Activated T-helper 17 cell treated with anti-CD3 and anti-CD28 coated beads, Interleukin-2, amount 50 U/mL, for 72 hours (primary cell): ENCODE measurements at regions not wholly inside any gene's neighbourhood (a gene's known extent, or its start where the extent isn't known, plus 50 kb on each side); places are given as distances from the start of the nearest gene placed in this dataset.

Experiments used
- ATAC-seq: fragments of 150-1000 bp; cut with Tn5 transposase; replicated peaks from 2 replicates; pipeline ENCODE4 v1.10.0; 2021; ENCODE audit warnings: mild to moderate bottlenecking, moderate library complexity
- H3K27ac Mint-ChIP-seq: one replicate; pipeline ENCODE4 v1.8.0; 2022; ENCODE audit warnings: mixed read lengths
- H3K27me3 Mint-ChIP-seq: one replicate; pipeline ENCODE4 v1.8.0; 2022; ENCODE audit warnings: mixed read lengths
- H3K36me3 Mint-ChIP-seq: one replicate; pipeline ENCODE4 v1.8.0; 2022; ENCODE audit warnings: low read depth, mild to moderate bottlenecking, mixed read lengths
- H3K4me1 Mint-ChIP-seq: one replicate; pipeline ENCODE4 v1.8.0; 2022; ENCODE audit warnings: mixed read lengths
- H3K4me3 Mint-ChIP-seq: one replicate; pipeline ENCODE4 v1.8.0; 2022; ENCODE audit warnings: mild to moderate bottlenecking, mixed read lengths
- H3K9me3 Mint-ChIP-seq: one replicate; pipeline ENCODE4 v1.8.0; 2022; ENCODE audit warnings: mixed read lengths

DNA sequence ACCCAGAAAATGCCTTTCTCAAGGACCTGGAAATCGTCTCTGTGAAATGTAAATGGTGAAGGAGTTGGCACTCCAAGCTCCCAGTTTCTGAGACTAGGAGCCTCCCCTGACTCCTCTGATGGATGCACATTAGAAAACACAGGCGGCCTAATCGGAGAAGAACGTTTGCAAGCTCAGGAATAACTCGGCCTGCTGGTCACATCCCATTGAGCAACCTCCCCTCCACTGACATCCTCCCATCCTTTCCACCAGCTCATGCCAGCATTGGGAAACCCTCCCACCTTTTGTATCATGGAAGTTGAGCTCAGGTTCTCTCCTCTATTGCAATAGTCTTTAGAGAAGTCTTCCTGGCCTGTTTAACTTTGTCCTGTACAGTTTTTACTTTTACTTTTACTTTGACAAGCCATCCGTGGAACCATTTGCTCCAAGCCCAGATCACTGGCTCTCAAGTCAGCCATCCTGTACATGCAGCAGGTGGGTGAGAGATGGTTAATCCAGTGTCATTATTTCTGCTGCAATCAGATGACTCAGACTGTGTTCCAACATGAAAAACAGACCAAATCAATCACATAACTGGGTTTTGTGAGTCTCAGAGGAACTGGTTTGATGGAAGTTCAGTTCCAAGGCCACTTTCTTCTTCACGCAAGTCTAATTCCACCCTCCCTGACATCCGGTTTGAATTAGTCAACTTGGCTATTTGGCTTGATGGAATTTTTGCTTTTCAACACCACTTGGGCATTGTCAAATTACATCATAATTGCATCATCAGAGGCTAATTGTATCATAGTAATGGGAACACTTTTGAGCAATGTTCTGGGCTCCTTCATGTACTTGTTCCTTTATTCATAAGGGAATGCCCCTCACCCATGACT lies 619.4 kb upstream of the CDH4 start:
- no peak for ATAC-seq
- H3K4me3 Mint-ChIP-seq, result no peak overlapping the region

DNA sequence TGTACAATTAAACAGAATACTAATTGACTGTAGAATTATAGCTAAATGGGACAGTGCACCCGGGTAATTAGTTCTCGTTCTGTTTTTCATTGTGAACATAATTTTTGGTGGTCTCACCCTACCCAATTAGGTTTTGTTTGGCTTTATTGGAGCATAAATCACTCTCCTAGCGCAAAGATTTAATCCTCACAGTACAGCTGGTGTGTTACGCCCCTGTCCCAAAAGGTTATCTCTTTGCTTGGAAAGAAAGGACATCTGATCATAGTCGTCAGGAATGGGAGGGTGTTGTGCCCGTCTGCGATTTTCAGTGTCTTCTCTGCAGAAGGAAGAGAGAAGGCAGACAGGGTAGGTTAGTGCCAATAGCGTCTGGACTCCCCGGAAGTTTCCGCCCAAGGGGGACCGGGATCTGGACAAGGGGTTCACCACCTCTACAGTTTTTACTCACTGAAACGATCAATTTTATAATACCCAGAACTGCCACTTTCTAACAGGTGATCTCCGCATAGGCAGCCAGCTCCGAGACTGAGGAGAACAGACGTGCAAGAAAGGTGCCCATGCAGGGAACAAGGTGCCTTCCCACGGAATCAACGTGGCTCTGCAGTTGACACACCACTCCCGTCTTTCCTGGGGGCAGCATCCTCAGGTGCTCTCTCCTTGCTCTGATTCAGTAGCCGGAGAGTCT lies 617.4 kb upstream of the CDH4 start:
- no peaks in the 10 kb centered on the region for H3K4me1 Mint-ChIP-seq
- ATAC-seq, result no peak
- no peaks in the 10 kb centered on the region for H3K27me3 Mint-ChIP-seq
- H3K4me3 Mint-ChIP-seq, result no peak overlapping the region
- H3K36me3 Mint-ChIP-seq, result no peaks in the 10 kb centered on the region
- no peak overlapping the region for H3K27ac Mint-ChIP-seq
- no peaks in the 10 kb centered on the region for H3K9me3 Mint-ChIP-seq

More for the DNA sequence above, 619.4 kb upstream of the CDH4 start:
- H3K4me1 Mint-ChIP-seq, result no peaks in the 10 kb centered on the region
- H3K27ac Mint-ChIP-seq, result no peak overlapping the region
- H3K9me3 Mint-ChIP-seq, result no peaks in the 10 kb centered on the region
- H3K36me3 Mint-ChIP-seq, result no peaks in the 10 kb centered on the region
- no peaks in the 10 kb centered on the region for H3K27me3 Mint-ChIP-seq

GRCh38 chr20:60636417-60636816 lies 615.6 kb upstream of the CDH4 start:
- H3K9me3 Mint-ChIP-seq, result no peaks in the 10 kb centered on the region
- H3K27me3 Mint-ChIP-seq, result no peaks in the 10 kb centered on the region
- H3K4me1 Mint-ChIP-seq, result no peaks in the 10 kb centered on the region

GRCh38 chr20:60637801-60638200 lies 614.3 kb upstream of the CDH4 start:
- ATAC-seq, result no peak
- Mint-ChIP-seq H3K4me1 (no peaks in the 10 kb centered on the region), H3K27ac (no peak overlapping the region), H3K36me3 (no peaks in the 10 kb centered on the region), H3K9me3 (no peaks in the 10 kb centered on the region), H3K4me3 (no peak overlapping the region), H3K27me3 (no peaks in the 10 kb centered on the region)

More at GRCh38 chr20:60636417-60636816, 615.6 kb upstream of the CDH4 start:
- Mint-ChIP-seq H3K36me3 (no peaks in the 10 kb centered on the region), H3K4me3 (no peak overlapping the region), H3K27ac (no peak overlapping the region)
- ATAC-seq, result no peak

- H3K36me3 Mint-ChIP-seq, result no peaks in the 10 kb centered on the region
- no peak overlapping the region for H3K4me3 Mint-ChIP-seq
- no peaks in the 10 kb centered on the region for H3K27me3 Mint-ChIP-seq
- no peak for ATAC-seq
- H3K9me3 Mint-ChIP-seq, result no peaks in the 10 kb centered on the region
- no peak overlapping the region for H3K27ac Mint-ChIP-seq
- H3K4me1 Mint-ChIP-seq, result no peaks in the 10 kb centered on the region
These were observed 613.5 kb upstream of the CDH4 start for GRCh38 chr20:60638430-60639098.

GRCh38 chr20:60641879-60642447 lies 610.1 kb upstream of the CDH4 start:
- Mint-ChIP-seq H3K27me3 (no peaks in the 10 kb centered on the region), H3K4me3 (no peak overlapping the region), H3K4me1 (no peaks in the 10 kb centered on the region), H3K36me3 (no peaks in the 10 kb centered on the region), H3K9me3 (no peaks in the 10 kb centered on the region), H3K27ac (no peak overlapping the region)
- no peak for ATAC-seq

DNA sequence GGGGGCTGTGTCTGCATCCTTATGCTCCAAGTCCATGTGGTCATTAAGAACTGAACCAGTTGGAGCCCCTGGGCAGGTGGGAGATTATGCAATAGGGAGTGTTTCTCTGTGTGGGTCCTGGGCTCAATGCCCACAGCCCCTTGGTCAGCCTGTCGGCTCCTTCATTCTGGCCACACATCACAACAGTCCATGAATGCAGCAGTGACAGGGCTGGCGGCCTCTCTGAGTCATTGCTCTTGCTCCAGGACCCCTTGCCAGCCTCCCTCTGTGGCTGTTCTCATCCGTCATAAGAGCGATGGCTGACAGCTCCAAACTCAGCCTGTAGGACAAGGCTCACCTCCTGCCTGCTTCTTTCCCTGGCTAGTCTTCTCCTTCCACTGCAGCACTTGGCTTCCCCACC lies 609.5 kb upstream of the CDH4 start:
- Mint-ChIP-seq H3K4me3 (no peak overlapping the region), H3K4me1 (no peaks in the 10 kb centered on the region), H3K27ac (no peak overlapping the region), H3K9me3 (no peaks in the 10 kb centered on the region), H3K36me3 (no peaks in the 10 kb centered on the region), H3K27me3 (no peaks in the 10 kb centered on the region)
- no peak for ATAC-seq

GRCh38 chr20:60648556-60648955 lies 603.5 kb upstream of the CDH4 start:
- no peak overlapping the region for H3K27ac Mint-ChIP-seq
- H3K4me1 Mint-ChIP-seq, result no peaks in the 10 kb centered on the region
- peaks cover 4% of the 10 kb centered on the region for H3K9me3 Mint-ChIP-seq
- no peak overlapping the region for H3K4me3 Mint-ChIP-seq
- H3K36me3 Mint-ChIP-seq, result no peaks in the 10 kb centered on the region
- no peak for ATAC-seq
- H3K27me3 Mint-ChIP-seq, result no peaks in the 10 kb centered on the region

- H3K4me1 Mint-ChIP-seq, result no peaks in the 10 kb centered on the region
- no peaks in the 10 kb centered on the region for H3K27me3 Mint-ChIP-seq
- peaks cover 4% of the 10 kb centered on the region for H3K9me3 Mint-ChIP-seq
- no peak overlapping the region for H3K27ac Mint-ChIP-seq
- no peak overlapping the region for H3K4me3 Mint-ChIP-seq
- no peak for ATAC-seq
- H3K36me3 Mint-ChIP-seq, result no peaks in the 10 kb centered on the region
These were observed 602.5 kb upstream of the CDH4 start for GRCh38 chr20:60649541-60649940.

GRCh38 chr20:60650087-60650486 lies 602.0 kb upstream of the CDH4 start:
- ATAC-seq, result no peak
- Mint-ChIP-seq H3K4me1 (no peaks in the 10 kb centered on the region), H3K36me3 (no peaks in the 10 kb centered on the region), H3K27me3 (peaks cover 1% of the 10 kb centered on the region), H3K4me3 (no peak overlapping the region), H3K9me3 (peaks cover 4% of the 10 kb centered on the region), H3K27ac (no peak overlapping the region)

GRCh38 chr20:60652046-60652445 lies 600.0 kb upstream of the CDH4 start:
- Mint-ChIP-seq H3K27ac (no peak overlapping the region), H3K27me3 (peaks cover 5% of the 10 kb centered on the region), H3K4me3 (no peak overlapping the region), H3K4me1 (no peaks in the 10 kb centered on the region), H3K9me3 (peaks cover 7% of the 10 kb centered on the region), H3K36me3 (no peaks in the 10 kb centered on the region)
- ATAC-seq, result no peak

DNA sequence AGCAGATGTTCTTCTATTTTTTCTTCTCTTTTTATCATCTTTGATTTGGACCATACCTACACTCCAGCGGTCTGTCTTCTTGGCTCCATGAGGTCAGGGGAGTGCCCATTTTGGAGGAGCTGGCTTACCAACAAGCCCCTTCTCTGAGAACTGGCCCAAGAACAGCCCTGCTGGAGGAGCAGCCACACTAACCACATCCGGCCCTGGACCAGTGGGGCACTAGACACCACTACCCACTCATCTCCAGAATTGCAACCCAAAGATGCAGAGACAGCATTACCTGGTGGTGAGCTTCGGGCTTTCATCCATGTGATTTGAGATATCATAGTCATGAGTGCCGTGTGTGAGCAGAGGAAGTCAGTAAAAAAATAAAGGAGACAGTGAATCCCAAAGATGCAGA lies 599.4 kb upstream of the CDH4 start:
- Mint-ChIP-seq H3K27me3 (peaks cover 5% of the 10 kb centered on the region), H3K4me3 (no peak overlapping the region), H3K9me3 (peaks cover 7% of the 10 kb centered on the region), H3K36me3 (no peaks in the 10 kb centered on the region), H3K4me1 (no peaks in the 10 kb centered on the region), H3K27ac (no peak overlapping the region)
- ATAC-seq, result no peak

GRCh38 chr20:60653111-60653845 lies 598.8 kb upstream of the CDH4 start:
- Mint-ChIP-seq H3K36me3 (no peaks in the 10 kb centered on the region), H3K9me3 (peaks cover 7% of the 10 kb centered on the region), H3K4me3 (no peak overlapping the region), H3K27me3 (peaks cover 9% of the 10 kb centered on the region), H3K27ac (no peak overlapping the region), H3K4me1 (no peaks in the 10 kb centered on the region)
- no peak for ATAC-seq

DNA sequence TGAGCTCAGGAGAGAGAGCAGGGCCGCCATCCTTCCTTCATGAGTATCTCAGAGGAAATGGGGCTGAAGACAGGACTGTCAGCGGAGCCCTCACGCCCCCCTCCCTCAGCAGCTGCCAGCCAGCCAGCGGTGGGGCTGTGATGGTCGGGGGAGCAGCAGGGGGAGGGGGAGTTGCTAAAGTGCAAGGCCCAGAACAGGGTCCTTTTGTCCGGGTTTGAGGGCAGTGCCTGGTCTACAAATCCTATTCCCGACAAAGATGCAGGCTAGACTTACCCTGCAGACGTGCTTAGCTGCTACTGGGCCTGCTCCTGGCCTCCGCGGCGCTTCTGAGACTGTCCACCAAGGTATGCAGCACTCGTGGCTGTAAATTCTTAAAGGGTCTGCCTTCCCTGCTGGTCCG lies 593.4 kb upstream of the CDH4 start:
- H3K27ac Mint-ChIP-seq, result no peak overlapping the region
- peaks cover 9% of the 10 kb centered on the region for H3K27me3 Mint-ChIP-seq
- H3K4me1 Mint-ChIP-seq, result no peaks in the 10 kb centered on the region
- H3K36me3 Mint-ChIP-seq, result no peaks in the 10 kb centered on the region
- H3K4me3 Mint-ChIP-seq, result no peak overlapping the region
- peaks cover 4% of the 10 kb centered on the region for H3K9me3 Mint-ChIP-seq
- no peak for ATAC-seq
